Smooth muscle cell of the brain vasculature (primary cell): ENCODE measurements at regions not wholly inside any gene's neighbourhood (a gene's known extent, or its start where the extent isn't known, plus 50 kb on each side); places are given as distances from the start of the nearest gene placed in this dataset.
"Not testable (repeated sequence)": the region's sequence is repeated elsewhere in the genome, so short reads cannot be mapped to it uniquely, and the experiment has no call there.

Experiments used
- DNase-seq: peaks from one replicate; pipeline ENCODE4 v3.0.0-alpha.2; 2012; ENCODE audit warnings: low read depth, low spot score

DNA sequence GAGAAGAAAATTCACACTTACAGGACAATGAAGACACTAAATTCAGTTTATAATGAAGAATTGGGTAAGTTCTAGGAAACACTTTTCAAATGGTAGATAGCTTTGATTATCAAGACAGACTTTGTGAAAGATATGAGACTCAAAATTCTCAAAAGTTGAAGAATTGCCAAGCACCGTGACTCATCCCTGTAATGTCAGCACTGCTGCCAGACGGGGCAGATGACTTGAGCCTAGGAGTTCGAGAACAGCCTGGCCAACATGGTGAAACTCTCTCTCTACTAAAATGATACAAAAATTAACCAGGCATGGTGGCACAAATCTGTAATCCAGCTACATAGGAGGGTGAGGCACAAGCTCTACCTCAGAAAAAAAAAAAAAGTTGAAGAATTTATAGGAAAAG, 1820.1 kb upstream of the LRRTM1 start:
- no peak for DNase-seq

DNA sequence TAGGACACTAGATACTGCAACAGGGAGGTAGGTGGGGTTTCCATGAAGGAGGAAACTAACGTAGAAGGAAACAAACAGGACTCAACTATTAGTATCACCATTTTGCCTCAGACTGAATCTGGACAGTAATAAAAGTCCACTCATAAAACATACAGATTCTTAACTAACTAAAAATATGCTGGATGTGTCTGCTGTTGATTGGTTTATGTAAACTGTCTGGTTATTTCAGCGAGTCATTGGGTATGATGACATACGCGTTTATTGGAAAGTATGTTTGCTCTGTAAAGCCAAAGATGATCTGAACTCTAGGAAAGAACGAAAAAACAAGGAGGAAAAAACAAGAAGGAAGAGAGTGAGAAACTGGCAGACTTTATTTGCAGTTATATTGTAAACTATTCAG, 1816.1 kb upstream of the LRRTM1 start:
- DNase-seq, result no peak

DNA sequence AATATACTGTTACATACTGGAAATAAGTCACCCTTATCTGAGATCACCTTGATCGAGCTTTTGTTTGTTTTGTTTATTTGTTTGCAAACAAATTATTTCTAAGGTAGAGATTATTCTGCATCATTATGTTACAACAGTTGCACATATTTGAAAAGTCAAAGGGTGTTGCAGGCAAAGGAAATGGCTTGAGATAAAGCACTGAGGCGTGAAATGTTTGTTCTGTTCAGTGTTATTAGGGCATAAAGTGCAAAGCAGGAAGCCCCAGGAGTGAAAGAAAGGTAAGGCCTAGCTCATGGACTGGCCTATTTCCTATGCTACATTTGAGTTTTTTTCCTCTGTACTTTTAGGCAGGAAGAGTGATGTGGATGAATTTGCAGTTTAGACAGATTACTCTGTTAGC, 1815.6 kb upstream of the LRRTM1 start:
- no peak for DNase-seq

DNA sequence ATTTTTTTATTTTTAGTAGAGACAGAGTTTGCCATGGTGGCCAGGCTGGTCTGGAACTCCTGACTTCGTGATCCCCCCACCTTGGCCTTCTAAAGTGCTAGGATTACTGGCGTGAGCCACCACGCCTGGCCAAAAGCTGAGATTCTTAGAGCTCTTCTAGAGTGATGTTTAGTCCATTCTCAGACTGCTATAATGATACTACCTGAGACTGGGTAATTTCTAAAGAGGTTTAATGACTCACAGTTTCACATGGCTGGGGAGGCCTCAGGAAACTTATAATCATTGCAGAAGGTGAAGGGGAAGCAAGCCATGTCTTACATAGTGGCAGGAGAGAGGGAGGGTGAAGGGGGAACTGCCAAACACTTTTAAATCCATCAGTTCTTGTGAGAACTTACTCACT, 1804.9 kb upstream of the LRRTM1 start:
- no peak for DNase-seq

DNA sequence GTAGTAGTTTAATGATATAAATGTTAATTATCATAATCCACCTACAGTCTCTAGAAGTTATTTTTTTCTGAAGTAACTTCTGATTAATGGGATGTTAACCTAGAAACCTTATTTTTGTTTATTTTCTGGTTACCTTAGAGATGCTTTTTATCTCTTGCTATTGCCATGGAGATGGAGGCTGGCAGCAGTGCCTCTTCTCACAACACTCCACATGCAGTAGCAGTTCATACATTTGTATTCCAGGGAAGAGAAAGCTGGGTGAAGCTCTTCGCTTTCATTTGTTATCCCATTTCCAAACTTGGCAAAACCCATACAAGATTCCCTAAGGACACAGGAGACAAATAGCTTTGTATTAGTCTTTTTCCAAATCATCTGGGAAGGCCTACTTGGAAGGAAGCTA, 1794.1 kb upstream of the LRRTM1 start:
- DNase-seq, result no peak

DNA sequence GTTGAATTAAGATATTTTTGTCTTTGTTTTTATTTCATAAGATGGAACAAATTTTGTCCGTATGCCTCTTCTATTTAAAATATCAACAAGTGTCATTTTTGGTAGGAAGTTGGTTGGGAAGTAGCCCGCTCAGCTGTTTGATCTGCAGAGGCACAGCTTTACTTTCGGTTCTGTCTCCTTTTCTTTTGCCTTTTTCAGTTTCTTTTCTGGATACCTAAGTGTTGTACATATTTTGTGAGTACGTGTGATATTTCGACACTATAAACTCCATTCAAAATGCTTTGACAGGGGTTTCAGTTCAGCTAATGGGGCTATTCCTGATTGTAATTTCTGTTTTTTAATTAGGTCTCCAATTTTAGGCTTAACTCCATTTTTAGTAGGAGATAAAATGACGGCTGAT, 1785.0 kb upstream of the LRRTM1 start:
- DNase-seq, result no peak

DNA sequence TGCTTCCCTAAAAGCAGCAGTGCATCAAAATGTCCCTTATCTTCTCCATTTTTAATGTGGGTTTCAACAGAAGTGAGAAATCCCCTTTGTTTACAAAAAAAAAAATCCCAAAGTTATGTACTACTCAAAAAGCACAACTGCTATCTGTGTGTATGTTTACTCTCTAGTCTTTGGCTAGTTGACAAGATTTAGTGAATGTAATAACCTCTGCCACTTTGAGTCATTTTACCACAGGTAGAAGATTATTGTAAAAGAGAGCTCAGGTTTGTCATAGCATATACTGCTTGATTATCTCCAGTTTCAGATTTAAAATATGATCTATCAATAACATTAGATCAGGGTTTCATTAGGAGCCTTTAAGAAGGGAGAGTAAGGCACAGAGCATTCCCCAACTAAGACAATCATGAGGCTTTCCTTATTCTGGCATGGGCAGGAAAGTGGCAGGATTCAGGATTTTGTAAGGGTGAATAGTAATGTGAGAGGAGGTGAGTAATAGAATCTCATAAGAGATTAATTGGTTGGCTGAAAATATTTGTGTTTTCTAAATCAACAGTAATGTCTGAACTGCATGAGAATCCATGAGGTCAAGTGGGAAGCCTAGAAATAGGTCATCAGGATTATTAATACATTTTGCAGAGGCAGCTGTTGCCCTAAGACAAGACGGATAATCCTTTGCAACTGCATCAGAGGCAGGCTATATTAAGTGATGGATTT, 1780.3 kb upstream of the LRRTM1 start:
- no peak for DNase-seq

DNA sequence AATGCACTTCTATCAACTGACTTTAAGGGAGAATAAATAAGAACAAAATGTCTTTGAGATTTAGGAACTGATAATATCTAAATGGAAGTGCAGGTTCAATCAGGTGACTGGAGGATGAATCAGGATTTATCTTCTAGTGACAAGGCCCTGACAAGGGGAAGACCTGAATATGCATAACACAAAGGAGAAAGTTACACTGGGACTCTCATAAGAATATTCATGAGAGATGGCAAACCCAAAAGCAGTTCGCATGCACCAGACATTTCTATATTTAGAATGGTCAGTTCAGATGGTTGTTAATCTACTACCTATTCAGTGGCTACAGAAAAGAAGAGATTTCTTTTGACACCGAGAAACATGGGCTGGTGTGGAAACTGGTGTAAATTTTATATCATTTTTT, 1771.3 kb upstream of the LRRTM1 start:
- no peak for DNase-seq

DNA sequence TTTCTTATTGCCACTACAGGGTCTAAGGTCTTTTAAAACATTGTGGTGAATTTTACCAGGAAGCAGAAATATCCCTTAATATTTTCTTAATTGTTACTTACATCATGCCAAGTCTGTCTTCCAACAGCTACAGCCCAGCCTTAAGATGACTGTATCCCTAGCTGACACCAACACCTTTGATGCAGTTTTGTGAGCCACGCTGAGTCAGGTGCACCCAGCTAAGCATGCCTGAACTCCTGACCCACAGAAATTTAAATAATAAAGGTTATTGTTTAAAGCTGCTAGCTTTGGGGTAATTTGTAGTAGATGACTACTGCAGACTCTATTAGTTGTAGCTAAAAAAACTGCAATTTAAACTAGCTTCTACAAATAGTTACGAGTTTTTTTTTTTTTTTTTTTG, 1757.9 kb upstream of the LRRTM1 start:
- DNase-seq, result no peak

DNA sequence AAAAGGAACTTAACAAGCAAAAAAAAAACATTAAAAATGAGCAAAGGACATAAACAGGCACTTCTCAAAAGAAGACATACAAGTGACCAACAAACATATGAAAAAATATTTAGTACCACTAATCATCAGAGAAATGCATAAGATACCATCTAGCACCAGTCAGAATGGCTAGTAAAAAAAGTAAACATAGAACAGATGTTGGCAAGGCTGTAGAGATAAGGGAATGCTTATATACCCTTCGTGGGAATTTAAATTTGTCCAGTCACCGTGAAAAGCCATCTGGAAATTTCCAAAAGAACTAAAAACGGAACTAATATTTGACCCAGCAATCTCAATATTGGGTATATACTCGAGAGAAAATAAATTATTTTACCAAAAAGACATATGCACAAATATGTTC, 1751.3 kb upstream of the LRRTM1 start:
- no peak for DNase-seq

DNA sequence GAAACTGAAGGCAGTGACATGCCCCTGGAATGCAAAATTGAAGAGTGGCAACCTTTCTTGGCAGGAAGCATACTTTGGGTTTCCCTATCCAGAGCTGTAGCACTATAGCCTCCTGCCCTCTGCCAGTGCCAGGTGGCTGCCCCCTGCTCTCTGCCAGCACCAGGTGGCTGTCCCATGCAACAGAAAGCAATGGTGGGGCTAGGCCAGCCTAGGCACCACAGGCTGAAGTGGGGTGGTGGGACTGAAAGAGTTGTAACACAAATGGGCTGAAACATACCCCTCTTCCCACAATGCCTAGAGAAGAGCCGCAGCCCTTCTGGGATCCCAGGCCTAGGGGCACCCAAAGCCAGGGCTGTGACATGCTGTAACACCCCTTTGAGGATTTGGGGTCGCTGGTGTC, 1739.3 kb upstream of the LRRTM1 start:
- DNase-seq, result no peak

DNA sequence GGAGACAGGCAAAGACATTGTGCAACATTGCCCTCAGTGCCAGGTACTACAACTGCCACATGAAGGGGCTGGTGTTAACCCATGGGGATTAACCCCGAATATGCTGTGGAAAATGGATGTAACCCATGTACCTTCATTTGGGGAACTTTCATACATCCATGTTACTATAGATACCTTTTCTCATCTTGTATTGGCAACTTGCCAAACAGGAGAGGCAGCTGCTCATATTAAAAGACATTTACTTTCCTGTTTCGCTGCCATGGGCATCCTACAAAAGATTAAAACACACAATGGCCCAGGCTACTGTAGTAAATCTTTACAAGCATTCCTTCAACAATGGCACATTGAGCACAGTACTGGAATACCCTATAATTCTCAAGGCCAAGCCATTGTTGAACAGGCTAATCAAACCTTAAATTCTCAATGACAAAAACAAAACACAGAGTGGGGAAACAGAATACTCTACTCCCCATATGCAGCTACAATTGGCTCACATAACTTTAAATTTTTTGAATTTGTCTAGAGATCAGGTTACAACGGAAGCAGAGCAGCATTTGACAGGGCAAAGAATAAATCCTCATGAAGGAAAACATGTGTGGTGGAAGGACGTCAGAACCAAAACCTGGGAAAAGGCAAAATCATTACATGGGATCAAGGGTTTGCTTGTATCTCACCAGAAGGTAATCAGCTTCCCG, 1723.5 kb upstream of the LRRTM1 start:
- DNase-seq, result no peak

DNA sequence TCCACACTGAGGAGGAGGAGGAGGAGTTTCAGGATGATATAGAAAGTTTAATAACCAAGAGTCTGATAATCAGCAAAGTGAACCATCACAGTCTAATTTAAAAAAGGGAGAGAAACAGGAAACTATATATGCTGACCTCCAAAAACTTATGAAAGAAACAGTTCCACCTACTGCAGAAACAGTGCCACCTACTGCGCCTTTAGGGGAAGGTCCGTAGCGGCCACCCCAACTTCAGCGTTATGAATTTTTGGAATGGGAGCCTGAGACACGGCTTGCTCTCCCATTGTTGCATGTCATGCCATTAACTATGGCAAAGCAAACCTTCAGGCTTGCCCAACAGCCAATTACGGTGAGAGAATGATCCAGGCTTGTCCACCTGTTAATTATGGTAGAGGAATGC, 1719.2 kb upstream of the LRRTM1 start:
- no peak for DNase-seq

DNA sequence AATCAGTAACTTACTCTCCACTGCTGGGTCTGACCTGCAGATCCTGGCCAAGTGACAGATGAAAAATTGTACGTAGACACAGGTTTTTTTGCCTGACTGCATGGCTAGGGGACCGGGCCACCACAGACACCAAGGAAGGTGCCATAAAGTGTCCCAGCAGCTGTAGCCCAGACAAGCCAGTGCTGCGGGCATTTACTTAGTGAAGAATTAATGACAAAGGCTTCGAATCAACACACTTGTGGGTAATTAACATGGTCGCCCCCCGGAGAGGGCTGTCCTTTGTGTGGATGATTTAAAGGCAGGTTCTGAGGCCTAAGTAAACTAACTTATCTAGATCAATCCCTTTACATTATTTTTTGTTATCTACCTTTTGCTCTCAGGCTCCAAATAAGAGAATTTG, 1709.1 kb upstream of the LRRTM1 start:
- DNase-seq, result no peak

DNA sequence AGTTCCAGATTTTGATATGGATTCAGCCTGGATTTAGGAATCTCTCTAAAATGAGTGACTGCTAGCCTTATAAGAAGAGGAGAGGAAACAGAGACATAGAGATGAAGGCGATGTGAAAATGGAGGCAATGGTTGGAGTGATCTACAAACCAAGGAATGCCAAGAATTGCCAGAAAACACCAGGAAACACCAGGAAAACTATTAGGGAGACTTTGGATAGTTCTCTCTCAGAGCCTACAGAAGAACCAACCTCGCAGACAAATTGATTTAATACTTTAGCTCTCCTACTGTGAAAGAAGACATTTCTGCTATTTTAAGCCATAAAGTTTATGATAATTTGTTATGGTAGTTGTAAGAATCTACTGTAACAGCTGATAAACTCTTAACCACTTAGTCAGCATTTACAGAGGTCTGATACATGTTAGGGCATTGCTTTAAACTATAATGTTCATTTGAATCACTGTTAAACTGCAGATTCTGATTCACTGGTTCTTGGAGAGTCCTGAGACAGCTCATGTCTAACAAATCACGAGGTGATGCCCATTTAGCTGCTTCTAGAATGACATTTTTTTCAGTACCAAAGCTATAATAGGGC, 1702.6 kb upstream of the LRRTM1 start:
- no peak for DNase-seq

DNA sequence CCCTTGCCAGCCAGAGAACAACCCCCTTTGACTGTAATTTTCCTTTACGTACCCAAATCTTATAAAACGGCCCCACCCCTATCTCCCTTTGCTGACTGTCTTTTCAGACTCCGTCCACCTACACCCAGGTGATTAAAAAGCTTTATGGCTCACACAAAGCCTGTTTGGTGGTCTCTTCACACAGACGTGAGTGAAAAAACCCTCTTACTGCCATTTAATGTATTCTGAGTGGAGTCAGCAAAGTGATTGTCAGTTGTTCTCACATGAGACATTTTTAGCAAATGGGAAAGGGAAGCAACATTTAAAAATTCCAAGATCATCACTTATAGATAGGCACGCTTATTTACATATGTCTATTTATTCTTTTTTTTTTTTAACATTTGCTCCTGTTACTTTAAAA, 1701.3 kb upstream of the LRRTM1 start:
- not testable (repeated sequence) for DNase-seq

DNA sequence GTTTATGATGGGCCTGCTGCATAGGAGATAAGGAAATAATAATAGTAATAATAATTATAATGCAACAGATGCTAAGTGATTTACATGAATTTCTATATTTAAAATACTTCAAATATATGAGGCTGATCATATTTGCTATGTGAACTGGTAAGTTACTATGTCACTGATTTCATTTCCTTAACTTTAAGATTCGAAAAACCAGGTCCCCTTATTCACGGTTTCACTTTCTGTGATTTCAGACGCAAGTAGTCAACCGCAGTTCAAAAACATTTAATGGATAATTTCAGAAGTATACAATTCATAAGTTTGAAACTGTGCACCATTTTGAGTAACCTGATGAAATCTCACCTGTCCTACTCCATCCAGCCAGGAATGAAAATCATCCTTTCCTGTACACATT, 1697.1 kb upstream of the LRRTM1 start:
- no peak for DNase-seq

DNA sequence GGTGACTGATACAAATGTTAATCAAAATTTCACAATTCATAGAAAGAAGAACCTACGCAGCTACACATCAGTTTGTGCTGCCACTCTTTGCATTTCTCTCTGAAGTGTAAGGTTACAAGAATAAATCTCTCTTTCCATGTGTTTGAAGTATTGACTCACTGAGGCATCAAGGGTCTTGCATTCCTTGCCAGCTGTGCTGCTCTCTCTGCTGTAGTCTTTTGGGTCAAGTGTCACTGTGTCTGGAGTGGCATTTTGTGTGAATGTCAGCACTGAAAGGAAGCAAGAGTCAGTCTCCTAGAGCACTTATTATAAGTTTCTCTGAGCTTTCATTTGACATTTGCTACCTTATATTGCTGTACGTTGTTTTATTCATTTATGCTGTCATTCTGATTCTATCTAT, 1696.1 kb upstream of the LRRTM1 start:
- DNase-seq, result no peak

DNA sequence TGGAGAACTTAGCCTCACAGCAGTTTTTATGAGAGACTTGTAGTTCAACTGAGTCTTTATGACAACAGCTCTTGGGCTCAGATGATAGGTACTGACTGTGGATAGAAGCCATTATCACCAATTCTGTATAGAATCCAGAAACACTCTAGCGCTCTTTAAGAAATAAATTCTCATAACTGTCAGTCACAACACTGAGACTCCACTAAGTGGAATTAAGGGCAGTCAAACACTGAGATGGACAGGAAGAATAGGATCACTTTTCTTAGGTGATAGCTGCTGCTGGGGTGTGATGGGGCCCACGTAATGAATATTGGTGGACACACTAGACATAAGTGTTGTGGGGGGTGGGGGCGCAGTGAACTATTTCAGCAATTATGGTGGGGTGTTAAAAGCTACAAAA, 1691.8 kb upstream of the LRRTM1 start:
- DNase-seq, result no peak

DNA sequence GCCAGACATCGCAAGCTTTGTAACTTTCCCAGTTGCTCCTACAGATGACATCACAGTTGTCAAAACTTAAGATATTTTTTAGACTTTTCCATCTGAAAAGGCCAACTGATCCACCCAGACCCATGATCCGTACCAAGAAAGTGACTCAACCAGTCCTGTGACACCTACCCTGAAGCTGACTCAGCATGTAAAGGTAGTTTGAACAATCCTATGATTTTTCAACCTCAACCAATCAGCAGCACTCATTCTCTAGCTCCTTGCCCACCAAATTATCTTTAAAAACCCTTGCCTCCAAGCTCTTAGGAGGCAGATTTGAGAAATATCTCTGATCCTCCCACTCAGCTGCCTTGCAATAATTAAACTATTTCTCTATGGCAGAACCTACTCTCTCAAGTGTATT, 1686.7 kb upstream of the LRRTM1 start:
- no peak for DNase-seq

DNA sequence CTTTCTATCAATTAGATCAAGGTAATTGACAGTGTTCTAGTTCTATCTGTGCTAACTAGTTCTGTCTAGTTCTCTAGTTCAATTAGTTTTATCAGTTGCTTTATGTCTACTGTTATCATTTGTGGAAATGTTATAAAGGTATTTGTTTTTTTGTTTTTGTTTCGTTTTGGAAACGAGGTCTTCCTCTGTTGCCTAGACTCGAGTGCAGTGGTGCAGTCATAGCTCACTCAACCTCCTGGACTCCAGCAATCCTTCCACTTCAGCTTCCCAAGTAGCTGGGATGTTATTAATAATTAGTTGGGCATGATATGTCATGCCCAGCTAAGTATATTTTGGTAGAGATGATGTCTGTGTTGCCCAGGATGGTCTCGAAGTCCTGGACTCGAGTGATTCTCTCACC, 1682.8 kb upstream of the LRRTM1 start:
- no peak for DNase-seq

DNA sequence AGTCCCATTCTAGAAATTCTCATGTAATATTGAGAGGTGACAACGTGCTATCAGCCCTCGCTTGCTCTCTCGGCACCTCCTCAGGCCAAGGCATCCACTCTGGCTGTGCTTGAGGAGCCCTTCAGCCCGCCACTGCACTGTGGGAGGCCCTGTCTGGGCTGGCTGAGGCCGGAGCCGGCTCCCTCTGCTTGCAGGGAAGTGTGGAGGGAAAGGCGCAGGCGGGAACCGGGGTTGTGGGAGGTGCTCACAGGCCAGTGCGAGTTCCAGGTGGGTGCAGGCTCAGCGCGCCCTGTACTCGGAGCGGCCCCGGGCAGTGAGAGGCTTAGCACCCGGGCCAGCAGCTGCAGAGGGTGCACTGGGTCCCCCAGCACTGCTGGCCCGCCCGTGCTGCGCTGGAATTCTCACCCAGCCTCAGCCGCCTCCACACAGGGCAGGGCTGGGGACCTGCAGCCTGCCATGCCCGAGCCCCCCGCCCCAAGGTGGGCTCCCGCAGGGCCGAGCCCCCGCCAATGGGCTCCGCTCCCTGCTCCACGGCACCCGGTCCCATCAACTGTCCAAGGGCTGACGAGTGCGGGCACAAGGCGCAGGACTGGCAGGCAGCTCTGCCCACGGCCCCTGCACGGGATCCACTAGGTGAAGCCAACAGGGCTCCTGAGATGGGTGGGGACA, 1680.6 kb upstream of the LRRTM1 start:
- no peak for DNase-seq

DNA sequence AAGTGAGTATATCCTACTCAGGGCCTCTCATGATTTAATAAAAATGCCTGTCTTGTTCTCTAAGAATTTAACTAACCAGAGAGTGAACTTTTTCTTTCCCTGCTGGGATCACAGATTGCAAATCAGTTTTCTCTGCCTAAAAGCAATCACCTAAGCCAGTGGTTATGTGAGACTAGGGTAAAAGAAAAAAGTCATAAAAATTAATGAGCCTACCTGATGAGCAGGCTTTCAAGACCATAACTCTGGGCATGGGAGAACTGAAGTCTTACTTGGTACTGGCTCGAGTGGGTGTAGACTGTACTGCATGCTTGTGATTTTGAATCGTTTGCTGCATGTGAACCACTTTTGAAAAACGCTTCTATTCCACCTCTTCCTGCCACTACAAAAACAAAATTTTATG, 1677.0 kb upstream of the LRRTM1 start:
- no peak for DNase-seq
